HFF-Myc (cell line): ENCODE measurements at regions not wholly inside any gene's neighbourhood (a gene's known extent, or its start where the extent isn't known, plus 50 kb on each side); places are given as distances from the start of the nearest gene placed in this dataset.

Experiments used
- DNase-seq: peaks from one replicate; pipeline ENCODE4 v3.0.0-alpha.2; 2011; ENCODE audit warnings: low read depth; ENCODE audit errors: extremely low read depth
- H3K4me3 ChIP-seq: replicated peaks from 2 replicates; pipeline ENCODE4 v1.5.1; 2011; ENCODE audit warnings: low read depth, mild to moderate bottlenecking, control low read depth, low read length
- TF ChIP-seq, protein P1 (sequence below): IDR thresholded peaks from 2 replicates; pipeline ENCODE4 v1.5.1; 2012; ENCODE audit warnings: mild to moderate bottlenecking, low read depth, low read length, control low read depth; ENCODE audit errors: missing control alignments

DNA sequence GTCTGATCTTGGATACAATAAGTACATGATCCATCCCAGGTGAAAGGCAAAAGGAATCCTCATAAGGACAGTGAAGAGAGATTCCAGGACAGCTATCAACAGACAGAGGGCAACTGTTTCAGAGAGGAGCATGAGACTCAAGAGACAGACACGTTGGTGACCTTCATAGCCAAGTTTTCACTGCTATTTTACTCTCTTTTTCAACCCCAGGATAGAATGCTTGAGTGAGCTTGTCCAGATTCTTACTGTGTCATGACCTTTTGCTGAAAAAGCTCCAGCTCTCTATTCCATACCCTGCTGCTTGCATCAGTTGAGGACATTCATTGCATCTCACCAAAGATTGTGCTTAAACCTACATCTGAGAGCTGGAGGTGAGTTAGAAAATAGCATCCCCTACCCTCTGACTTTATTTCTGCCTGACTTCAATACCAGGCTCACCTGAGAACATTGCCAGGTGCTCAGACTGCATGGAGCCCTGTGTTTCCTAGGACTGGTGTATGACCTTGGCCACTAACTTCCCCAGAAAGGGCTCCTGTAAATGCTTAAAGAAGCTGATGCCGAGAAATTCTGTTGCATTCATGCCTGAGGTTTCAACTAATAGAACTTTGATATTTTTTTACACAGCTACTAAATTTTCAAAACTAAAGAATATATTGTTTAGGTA, 70.4 kb upstream of the TMEM17 start:
- no peak overlapping the region for H3K4me3 ChIP-seq
- DNase-seq, result no peak
- TF ChIP-seq, protein P1, sequence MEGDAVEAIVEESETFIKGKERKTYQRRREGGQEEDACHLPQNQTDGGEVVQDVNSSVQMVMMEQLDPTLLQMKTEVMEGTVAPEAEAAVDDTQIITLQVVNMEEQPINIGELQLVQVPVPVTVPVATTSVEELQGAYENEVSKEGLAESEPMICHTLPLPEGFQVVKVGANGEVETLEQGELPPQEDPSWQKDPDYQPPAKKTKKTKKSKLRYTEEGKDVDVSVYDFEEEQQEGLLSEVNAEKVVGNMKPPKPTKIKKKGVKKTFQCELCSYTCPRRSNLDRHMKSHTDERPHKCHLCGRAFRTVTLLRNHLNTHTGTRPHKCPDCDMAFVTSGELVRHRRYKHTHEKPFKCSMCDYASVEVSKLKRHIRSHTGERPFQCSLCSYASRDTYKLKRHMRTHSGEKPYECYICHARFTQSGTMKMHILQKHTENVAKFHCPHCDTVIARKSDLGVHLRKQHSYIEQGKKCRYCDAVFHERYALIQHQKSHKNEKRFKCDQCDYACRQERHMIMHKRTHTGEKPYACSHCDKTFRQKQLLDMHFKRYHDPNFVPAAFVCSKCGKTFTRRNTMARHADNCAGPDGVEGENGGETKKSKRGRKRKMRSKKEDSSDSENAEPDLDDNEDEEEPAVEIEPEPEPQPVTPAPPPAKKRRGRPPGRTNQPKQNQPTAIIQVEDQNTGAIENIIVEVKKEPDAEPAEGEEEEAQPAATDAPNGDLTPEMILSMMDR, result no peak

DNA sequence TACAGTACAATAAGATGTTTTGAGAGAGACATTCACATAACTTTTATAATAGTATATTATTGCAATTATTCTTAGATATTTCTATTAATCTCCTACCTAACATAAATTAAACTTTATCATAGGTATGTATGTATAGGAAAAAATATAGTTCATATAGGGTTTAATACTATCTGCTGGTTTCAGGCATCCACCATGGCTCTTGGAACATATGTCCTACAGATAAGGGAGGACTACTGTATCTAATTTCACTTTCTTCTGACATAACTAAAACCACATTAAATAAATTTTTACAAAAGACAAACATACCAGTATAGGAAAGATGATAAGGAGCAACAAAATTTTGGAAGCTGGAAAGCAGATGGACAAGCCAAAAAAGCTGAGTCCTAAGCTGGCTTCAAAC, 67.9 kb upstream of the TMEM17 start:
- no peak overlapping the region for H3K4me3 ChIP-seq
- DNase-seq, result no peak
- TF ChIP-seq, protein P1, result no peak

DNA sequence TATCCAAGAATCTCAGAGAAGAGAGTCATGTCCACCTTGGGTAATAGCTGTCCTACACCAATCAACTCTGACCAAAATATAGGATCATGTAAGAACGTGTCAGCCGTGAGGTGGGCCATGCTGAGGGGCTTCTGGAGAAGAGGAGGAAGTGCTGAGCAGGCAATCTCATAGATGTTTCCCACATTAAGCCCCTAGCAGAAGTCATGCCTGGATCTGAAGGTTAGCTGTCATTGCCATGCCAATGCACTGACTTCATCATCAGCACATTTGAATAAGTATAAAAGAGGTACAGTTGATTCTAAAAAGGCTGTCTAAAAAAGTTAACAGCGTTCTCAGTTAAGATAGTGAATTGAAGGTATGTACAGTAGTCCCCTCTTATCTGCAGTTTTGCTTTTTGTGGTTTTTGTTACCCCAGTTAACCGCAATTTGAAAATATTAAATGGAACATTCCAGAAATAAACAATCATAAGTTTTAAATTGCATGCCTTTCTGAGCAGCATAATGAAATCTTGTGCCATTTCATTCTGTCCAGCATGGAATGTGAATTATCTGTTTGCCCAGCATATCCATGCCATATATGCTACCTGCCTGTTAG, 67.2 kb upstream of the TMEM17 start:
- TF ChIP-seq, protein P1, result no peak
- H3K4me3 ChIP-seq, result no peak overlapping the region
- DNase-seq, result no peak

DNA sequence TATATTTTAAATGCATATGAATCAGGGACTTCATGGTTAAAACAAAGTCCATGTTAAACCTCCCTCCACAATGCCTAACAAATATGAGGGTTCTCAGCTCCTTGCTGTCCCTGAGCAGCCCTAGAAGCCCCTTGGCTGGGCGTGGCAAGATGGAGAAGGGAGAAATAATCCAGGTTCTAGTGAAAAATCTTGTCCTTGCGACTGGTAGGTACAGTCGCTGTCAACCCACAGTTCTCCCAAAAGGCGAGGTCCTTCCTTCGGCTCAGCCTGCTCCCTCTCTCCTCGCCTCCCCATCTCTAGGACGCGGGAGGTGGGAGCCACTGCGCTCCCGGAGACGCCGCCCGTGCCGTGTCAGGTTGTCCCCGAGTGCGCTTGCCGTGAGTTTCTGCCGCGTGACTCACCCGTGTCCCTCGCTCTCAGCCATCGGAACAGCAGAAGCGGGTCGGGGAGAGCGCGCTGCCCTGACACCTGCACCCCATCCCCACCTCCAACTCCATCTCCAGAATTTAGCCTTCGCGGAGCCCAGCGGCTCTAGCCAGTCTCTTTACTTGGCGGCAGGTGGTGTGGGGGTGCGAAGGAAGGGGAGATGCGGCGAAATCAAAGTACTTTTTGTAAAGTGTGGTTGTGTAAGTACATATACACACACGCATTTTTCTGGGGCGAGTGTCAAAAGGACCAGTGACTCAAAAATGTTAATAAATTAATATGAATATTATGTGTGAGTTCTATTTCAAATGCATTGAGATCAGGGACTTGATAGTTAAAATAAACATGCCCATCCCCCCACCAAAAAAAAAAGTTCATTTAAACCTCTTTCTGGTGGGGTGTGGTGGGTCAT, 65.1 kb upstream of the TMEM17 start:
- no peak overlapping the region for H3K4me3 ChIP-seq
- TF ChIP-seq, protein P1, result no peak
- no peak for DNase-seq

DNA sequence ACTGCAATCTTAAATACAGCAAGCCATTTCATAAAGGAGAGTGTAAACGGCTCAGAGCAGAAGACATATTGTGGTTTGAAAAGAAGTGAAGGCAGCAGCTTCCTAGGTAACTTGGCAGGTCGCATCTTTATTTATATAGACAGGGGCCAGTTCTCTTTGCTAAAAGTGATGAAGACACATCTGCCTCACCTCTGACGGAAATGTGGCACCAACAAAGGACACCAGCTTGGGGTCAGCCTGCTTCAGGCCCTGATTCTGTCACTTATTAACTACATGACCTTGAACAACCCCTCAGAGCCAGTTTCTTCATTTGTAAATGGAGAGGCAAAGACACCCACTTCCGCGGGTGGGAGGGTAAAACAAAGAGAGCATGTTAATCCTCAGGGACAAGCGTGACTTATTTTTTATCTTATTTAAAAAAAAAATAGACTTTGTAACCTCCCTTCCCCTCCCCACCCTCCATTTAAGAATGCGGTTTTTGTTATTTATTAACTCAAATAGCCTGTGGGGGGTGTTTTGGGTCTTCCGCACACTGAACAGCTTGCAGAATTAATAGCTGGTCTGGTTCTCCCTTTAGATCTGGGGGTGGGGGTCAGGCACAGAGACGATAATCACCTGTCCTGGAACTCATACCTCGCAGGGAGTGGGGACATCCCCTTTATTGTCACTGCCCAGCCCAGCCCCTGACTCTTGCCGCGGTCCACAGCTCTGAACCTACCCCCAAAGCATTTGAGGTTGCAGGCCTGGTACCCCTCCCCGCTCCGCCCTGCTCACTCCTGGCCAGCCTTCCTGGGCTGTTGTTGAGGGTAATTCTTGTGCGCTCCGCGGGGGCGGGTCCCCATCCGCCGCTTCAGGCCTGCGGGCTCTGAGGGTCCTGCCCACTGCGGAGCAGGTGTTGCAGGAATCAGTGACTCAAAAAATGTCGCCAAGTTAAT, 64.2 kb upstream of the TMEM17 start:
- DNase-seq, result no peak
- H3K4me3 ChIP-seq, result no peak overlapping the region
- TF ChIP-seq, protein P1, result no peak
